ACHN (cell line): ENCODE measurements at regions not wholly inside any gene's neighbourhood (a gene's known extent, or its start where the extent isn't known, plus 50 kb on each side); places are given as distances from the start of the nearest gene placed in this dataset.

Experiments used
- DNase-seq: peaks from one replicate; pipeline ENCODE4 v3.0.0-alpha.2; 2015
- in situ Hi-C: cut with HindIII; loops from 2 replicates; pipeline ENCODE4 v1.10.0; 2017; ENCODE audit warnings: low sequenced_read_pairs, low pct_ligation_motif_present, low pct_unique_long_range_greater_than_20kb

DNA sequence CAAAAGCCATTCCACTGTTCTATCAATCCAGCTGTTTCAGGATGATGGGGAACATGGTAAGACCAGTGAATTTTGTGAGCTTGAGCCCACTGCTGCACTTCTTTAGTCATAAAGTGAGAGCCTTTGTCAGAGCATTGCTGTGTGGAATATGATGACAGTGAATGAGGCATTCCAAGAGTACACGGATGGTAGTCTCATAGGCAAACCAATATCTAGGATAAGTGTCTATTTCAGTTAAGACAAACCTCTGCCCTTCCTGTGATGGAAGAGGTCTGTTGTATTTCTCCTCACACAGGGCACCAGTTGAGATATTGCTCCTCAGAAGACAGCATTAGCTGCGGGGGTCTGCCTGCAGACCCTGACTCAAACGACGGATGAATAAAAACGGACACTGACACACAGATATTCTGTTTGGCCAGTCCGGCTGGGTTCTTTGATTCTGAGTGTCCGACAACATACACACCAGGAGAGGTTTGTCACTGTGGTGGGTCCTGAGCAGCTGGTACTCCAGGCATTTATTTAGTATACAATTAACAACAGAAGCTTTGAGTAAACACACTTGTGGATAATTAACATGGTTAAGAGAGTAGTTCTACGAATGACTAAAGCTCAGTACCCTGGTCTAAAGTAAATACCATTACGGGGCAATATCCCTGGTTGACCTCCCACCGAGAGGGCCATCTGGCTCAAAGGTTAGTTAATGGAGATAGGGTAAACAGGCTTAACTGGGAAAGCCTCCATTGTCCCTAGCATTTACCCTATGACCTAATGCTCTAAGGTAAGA, 121.7 kb downstream of the ZNF280B start:
- in situ Hi-C loops = no loop called here
- DNase-seq = no peak

DNA sequence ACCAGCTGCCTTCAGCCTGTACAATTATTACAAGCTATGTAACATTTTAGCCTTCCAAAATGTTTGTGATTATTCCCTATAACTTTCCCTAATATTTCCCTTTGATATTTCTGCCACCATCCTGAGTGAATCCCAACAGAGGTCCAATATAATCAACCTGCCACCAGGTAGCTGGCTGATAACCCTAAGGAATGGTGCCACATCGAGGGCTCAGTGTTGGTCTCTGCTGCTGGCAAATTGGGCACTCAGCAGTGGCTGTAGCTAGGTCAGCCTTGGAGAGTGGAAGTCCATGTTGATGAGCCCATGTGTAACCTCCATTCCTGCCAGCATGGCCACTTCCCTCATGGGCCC, 121.2 kb downstream of the ZNF280B start:
- DNase-seq = no peak
- in situ Hi-C loops = no loop called here

DNA sequence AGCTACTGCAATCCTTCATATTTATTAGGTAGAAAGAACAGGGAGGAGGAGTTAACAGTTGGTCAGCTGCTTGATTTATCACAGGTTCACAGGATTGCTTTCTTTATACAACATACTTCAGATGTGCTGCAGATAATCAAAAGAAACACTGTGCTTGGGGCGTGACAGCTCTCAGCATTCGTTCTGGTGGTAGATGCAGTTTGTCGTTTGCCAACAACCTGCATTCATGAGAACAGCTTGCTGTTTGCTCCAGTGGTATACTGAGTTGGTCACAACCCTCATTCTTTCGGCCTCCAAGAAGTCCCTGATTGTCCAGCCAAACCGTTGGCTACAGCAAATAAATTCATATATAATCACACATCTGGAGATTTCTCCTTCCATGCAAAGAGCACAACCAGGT, 120.5 kb downstream of the ZNF280B start:
- DNase-seq = no peak
- in situ Hi-C loops = no loop called here

DNA sequence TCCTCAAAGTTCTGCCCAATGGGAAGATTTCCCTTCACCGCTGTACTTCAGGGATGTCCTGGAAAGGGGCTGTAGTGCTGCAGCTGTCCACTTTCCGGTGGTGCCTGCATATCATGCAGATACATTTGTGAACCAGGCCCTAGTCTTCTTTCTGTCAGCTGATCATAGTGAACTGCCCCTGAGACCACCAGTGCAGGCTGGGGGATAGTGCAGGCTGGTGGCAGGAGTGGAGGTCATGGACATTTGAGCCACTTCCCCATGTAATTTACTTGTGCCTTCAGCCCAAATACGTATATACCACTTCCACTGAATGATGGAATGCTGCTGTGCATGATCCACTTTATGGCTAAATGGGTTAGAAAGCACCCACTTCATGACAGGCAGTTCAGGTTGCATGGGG, 120.0 kb downstream of the ZNF280B start:
- DNase-seq = no peak
- in situ Hi-C loops = no loop called here

DNA sequence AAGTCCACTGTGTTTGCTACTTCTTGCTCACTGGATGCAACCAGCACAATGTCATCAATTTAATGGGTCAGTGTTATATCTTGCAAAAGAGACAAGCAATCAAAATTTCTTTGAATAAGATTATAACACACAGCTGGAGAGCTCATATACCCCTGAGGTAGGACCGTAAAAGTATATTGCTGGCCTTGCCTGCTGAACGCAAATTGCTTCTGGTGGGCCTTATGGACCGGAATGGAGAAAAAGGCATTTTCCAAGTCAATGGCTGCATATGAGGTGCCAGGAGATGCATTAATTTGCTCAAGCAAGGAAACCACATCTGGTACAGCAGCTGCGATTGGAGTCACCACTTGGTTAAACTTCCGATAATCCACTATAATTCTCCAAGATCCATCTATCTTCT, 119.1 kb downstream of the ZNF280B start:
- in situ Hi-C loops = no loop called here
- DNase-seq = no peak

DNA sequence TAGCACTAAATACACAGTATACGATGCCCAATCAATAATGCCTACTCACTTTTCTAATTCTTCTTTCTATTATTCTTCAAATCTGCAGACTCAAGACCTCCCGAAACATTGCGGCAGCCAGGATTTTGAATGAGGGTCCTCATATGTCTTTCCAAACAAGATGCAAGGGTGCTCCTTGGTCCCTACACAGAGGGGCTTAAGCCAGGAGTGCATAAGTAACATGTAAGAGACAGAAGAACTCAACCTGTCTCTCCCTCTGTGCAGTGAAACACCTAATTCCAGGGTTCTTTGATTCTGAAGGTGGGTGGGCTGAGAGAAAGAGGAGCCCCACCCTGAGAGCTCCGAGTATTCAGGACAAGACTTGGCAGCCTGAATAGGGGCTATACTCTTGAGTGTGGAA, 117.6 kb downstream of the ZNF280B start:
- in situ Hi-C loops = no loop called here
- no peak for DNase-seq

DNA sequence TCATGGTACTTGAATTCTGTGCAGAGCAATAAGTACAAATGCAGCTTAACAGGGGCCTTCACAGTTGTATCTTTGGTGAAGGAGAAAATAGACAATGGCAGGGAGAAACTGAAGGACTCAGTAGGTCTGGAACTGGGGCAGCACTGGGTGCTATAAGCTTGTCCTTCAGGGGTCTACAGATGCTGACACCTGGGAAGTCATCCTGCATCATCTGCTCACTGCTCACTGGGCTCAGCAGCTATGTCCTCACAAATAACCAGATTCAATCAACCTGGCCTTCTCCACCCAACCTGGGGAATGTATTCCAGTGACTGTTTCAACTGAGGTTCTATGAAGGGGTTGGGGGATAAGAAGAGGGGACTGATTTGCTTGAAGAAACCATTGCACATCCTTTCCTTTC, 117.0 kb downstream of the ZNF280B start:
- in situ Hi-C loops = no loop called here
- no peak for DNase-seq

DNA sequence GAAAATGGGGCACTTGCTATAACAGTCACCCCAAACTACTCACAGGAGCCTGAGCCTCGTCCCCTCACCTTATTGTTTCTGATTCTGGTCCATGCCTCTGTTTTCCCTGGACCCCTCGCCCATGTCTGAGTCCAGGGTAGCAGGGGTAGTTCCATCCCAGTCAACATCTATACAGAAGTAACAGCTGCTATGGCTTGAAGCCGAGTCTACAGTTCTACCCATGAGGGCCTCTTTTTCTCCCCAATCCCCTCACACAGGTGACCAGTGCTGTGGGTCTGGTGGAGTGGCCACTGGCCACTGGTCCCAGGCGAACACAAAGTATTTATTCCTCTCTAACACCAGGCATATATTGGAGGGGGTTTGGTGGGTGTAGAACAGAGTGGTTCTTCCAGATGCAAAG, 116.4 kb downstream of the ZNF280B start:
- no peak for DNase-seq

DNA sequence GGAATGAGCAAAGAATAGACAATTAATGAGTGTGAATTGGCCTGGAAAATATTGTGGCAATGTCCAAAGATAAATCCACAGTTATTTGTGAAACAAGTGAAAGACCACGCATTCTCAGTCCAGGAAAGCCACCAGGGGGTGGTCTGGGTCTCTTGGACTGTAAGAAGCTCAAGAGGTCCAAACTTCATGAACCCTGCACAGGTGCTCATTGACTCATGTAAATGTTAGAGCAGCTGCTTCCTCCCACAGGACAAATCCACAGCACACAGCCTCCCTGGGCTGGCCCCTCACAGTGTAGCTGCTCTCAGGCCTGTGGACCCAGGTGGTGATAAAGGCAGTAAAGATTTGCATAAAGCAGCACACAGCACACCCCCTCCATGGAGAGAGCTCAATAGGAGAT, 114.0 kb downstream of the ZNF280B start:
- in situ Hi-C loops = no loop called here
- DNase-seq = no peak

More for the DNA sequence above, 116.4 kb downstream of the ZNF280B start:
- in situ Hi-C loops = no loop called here

DNA sequence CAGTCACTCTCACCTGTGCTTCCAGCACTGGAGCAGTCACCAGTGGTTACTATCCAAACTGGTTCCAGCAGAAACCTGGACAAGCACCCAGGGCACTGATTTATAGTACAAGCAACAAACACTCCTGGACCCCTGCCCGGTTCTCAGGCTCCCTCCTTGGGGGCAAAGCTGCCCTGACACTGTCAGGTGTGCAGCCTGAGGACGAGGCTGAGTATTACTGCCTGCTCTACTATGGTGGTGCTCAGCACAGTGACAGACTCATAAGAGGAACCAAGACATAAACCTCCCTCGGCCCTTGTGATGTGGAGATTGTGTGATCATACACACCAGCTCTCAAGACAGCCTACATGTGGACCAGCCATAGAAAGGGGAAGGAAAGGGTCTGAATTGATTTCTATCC, 113.3 kb downstream of the ZNF280B start:
- no peak for DNase-seq
- in situ Hi-C loops = no loop called here

DNA sequence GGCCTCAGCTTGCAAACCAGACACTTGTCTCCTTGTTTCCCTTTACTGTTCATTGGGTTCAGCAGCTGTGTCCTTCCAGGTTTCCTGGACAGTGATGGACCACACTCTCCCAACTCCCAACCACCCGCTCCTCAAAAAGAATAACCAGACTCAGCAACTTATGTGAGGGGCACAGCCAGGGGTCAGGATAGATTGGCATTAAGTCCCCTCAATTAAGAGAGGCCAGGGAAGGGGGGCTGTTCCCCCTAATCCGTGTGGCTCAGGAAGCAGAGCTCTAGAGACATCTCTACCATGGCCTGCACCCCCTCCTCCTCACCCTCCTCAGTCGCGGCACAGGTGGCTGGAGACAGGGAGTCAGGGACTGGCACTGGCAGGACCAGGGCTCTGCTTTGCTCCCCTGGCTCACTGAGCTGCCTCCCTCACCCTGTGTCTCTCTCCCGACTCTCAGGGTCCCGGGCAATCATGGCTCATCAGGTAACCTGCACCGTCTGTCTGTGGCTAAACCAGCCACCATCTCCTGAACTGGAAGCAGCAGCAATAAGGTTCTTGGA, 111.7 kb downstream of the ZNF280B start:
- in situ Hi-C loops = no loop called here

DNA sequence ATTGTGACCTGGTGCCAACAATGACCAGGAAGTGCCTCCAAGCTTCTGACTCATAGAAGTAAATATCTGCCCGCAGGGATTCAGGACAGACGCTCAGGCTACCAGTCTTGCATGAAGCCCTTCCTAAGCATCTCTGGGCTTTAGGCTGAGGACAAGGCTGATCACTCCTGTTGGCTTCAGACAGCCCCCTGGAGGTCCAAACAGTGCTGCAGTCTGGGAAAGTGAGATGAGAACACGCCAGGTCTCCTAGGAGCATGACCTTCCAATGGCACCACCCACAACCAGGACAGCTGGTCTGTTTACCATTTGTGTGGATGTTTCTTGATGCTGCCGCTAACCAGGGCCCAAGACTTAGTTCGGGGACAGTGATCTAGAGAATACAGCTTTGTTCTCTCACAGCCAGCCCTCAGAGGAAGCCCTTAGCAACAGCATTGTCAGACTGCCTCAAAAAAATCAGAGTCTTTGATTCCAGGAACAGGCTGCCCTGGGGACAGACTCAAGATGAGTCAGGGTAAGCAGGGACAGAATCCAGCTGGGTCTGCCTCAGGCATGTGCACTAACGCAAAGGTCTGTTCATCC, 111.2 kb downstream of the ZNF280B start:
- in situ Hi-C loops = no loop called here
- peak; percentile 57 for DNase-seq

More for the DNA sequence above, 111.7 kb downstream of the ZNF280B start:
- DNase-seq = no peak

DNA sequence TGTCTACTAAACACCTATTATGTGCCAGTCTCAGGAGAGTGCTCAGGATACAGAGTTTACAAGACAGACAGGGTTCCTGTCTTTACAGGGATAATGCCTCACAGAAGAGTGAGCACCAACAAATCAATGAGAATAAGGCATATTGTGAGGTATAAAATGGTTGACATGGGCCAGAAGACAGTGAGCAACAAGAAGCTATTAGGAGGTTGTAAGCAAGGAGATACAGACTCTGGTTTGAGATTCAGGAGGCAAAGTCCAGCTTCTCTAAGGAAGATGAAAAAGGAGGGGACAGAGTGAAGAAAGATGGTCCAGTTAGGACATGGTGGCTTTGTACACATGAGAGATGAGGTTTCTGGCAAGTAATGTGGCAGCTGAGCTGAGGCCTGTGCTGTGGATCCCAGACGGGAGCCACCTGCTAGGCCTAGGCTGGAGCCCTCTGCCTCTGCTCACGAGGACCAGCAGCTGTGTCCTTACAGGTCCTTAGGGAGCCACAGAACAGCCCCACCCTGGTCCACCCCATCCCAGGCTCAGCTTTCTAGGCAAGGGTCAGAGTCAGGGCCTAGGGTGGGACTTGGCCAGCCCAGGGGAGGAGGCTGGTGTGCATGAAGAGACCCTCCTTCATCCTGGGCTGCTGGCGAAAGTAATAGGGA, 110.5 kb downstream of the ZNF280B start:
- DNase-seq = no peak
- in situ Hi-C loops = no loop called here

DNA sequence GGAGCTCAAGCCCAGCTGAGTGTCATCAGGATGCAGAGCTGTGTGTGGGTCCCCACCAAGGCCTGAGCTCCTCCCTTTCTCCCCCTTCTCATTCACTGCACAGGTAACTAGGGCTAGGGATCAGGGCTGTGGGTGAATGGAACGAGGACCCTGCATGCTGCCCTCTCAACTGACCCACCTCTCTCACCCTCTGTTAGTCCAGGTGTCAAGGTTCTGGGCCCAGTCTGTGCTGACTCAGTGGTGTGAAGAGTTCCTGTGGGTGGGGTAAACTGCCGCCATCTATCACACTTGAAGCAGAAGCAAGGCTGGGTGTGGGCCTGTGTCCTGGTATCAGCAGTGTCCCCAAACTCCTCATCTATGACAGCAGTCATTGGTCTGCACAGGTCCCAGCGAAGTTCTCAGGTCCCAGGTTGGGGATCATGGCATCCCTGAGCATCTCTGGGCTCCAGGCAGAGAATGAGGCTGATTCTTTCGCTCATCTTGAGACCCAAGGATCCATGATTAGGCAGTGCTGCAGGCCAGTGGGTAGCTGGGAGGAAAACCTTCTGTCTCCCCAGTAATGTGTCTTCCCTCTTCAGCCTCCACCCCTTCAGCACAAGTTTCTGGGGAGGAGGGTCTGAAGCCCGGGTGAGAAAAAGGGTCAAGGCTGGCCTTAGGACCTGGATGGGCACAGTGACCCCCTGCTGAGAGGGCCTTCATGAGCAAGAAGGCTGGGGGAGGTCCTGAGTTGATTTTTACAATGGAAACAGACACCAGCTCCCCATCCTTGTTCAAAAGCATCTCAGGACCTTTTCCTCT, 109.8 kb downstream of the ZNF280B start:
- in situ Hi-C loops = no loop called here

DNA sequence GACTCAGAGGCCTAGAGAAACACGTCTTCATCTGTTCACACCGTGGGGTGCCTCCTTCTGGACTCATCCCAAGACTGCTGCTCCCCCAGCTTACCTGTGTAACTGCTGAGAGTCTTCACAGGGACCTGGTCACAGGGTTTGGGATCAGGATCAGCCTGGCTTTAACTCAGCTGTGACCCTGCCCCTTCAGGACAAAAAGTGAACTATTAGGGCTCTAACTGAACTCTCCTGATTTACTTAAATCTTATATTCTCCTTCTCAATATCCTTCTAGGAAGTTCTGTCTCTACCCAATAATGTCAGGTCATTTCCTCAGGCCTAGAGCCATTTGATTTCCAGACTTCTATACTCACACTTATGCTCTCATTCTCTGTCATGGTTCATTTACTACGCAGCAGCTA, 108.4 kb downstream of the ZNF280B start:
- no peak for DNase-seq
- in situ Hi-C loops = no loop called here

More for the DNA sequence above, 109.8 kb downstream of the ZNF280B start:
- DNase-seq = no peak

DNA sequence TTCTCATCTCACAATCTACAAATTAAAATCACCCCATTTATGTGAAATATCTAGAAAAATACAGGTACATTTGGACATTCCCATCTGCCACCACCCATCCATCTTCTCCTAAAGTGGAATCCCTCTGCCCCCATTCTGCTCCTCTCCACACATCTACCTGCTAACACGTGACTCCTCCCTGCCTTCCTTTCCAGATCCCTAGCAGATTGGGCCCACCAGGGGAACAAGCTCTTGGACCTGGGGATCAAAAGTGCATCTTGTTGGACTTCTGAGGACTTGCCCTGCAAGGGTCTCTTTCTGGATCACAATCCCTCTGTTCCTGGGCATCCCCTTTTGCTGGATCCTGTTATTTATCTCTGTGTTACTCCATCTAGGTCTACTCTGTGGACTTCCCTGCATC, 107.6 kb downstream of the ZNF280B start:
- in situ Hi-C loops = no loop called here
- DNase-seq = no peak

DNA sequence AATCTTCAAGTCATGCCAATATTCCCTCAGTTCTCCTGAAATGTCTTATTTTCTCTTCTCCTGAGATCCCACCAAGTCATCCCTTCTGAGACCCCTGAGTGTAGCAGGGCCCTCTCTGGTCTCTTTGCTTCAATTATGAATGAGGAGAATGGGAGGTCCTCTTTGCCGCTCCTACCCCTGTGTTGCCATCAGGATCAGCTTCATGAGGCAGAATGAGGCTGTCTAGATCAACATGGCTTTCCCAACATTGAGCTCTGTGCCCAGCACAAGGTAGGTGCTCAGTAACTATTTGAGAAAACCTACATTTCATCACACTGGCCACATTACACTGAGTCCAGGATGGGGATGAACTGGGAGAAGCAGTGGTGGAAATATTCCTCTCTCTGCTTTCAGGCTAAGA, 107.2 kb downstream of the ZNF280B start:
- in situ Hi-C loops = no loop called here
- no peak for DNase-seq

DNA sequence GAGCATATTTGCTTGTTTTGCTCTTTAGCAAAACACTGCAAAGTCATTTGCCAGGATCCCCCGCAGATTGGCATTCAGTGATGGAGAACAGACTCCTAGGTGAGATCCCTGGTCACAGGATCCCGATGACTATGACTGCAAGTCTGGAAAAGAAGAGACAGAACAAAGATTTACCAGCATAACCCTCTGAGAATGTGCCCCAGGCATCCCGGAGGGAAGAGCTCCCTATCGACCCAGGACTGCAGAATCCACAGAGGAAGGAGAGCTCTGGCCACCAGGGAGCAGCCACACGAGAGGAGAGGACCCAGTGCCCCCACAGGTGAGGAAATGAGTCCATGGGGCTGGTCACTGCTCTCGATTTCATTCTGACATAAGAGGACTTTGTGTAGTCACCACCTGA, 105.2 kb downstream of the ZNF280B start:
- DNase-seq = no peak
- in situ Hi-C loops = no loop called here

DNA sequence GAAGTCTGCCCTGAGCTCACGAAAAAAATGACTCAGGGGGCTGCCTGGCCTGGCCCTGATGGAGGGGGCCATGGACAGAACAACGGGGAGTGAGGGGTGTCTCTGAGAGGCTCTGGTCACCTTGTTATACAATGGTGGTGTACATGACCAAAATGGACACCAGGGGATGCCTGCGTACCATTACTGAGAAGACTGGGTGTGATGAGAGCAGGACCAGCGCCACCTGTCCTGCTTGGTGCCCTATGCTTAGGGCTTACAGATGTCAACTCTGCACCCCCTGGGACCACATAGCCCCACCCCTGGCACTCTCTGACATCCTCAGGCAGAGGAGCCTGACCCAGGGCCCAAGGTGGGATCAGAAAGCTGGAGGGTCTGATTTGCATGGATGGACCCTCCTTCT, 104.8 kb downstream of the ZNF280B start:
- in situ Hi-C loops = no loop called here
- no peak for DNase-seq
